ENCODE measurements at regions not wholly inside any gene's neighbourhood (a gene's known extent, or its start where the extent isn't known, plus 50 kb on each side); places are given as distances from the start of the nearest gene placed in this dataset.

DNA sequence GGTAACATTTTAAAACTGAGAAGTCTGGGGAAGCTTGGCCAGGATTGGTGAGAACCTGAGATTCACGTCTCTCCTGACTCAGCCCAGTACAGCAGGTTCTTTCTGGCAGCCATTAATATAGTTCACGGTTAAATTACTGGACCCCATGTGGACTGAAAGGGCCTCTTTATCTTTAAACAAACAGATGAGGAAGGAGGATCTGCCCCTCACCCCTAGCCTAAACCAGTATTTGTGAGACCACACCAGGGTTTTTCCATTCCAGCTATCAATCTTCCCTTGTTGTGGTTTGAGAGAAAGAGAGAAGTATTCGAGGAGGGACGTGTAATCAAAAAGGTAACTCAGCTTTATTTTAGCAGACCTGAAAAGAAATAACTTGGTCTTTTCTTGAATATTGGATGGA is 137.1 kb downstream of the PROX1 start:
- no peak for TF ChIP-seq POLR2A (IDR thresholded peaks at IDR 0.05)
- no peak for TF ChIP-seq CTCF (IDR thresholded peaks at IDR 0.05)
- Histone ChIP-seq H3K27ac (no peak overlapping the region), H3K4me1 (no peaks in the 10 kb centered on the region), H3K9me3 (no peaks in the 10 kb centered on the region), H3K4me3 (no peak overlapping the region), H3K36me3 (no peaks in the 10 kb centered on the region), H3K27me3 (no peaks in the 10 kb centered on the region)
- DNase-seq: no peak

- no peaks in the 10 kb centered on the region for H3K27me3 ChIP-seq
- H3K4me1 ChIP-seq: no peaks in the 10 kb centered on the region
- no peak overlapping the region for H3K4me3 ChIP-seq
- no peak for DNase-seq
- no peaks in the 10 kb centered on the region for H3K9me3 ChIP-seq
- no peak overlapping the region for H3K27ac ChIP-seq
- no peaks in the 10 kb centered on the region for H3K36me3 ChIP-seq
- TF ChIP-seq POLR2A (IDR thresholded peaks at IDR 0.05) (no peak), CTCF (IDR thresholded peaks at IDR 0.05) (no peak)
Measured at GRCh38 chr1:214125819-214126218, 138.0 kb downstream of the PROX1 start.

- Histone ChIP-seq H3K27ac (no peak overlapping the region), H3K36me3 (no peaks in the 10 kb centered on the region), H3K9me3 (no peaks in the 10 kb centered on the region), H3K4me3 (no peak overlapping the region), H3K4me1 (no peaks in the 10 kb centered on the region), H3K27me3 (no peaks in the 10 kb centered on the region)
- DNase-seq: no peak
- TF ChIP-seq POLR2A (IDR thresholded peaks at IDR 0.05) (no peak), CTCF (IDR thresholded peaks at IDR 0.05) (no peak)
Measured at GRCh38 chr1:214126697-214127146, 138.9 kb downstream of the PROX1 start.

DNA sequence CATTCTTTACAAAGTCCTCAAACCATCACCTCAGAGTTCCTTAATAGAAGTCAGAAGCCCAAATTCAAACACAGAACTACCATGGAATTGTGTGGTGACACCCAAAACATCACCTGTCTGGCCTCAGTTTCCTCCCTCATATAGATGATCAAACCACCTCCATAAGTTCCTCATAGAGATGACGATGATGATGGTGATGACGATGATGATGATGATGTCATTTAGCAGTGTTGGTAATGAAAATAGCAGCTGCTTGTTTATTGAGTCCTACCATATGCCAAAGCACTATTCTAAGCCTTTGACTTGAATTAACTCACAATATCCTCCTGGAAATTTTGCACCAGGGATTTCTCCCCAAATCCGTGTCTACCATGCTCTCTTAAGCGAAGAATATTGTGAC is 139.9 kb downstream of the PROX1 start:
- TF ChIP-seq CTCF (IDR thresholded peaks at IDR 0.05) (no peak), POLR2A (IDR thresholded peaks at IDR 0.05) (no peak)
- no peaks in the 10 kb centered on the region for H3K36me3 ChIP-seq
- no peak overlapping the region for H3K27ac ChIP-seq
- H3K4me1 ChIP-seq: no peaks in the 10 kb centered on the region
- H3K9me3 ChIP-seq: no peaks in the 10 kb centered on the region
- H3K4me3 ChIP-seq: no peak overlapping the region
- DNase-seq: no peak
- no peaks in the 10 kb centered on the region for H3K27me3 ChIP-seq

- TF ChIP-seq CTCF (IDR thresholded peaks at IDR 0.05) (no peak), POLR2A (IDR thresholded peaks at IDR 0.05) (no peak)
- H3K4me1 ChIP-seq: no peaks in the 10 kb centered on the region
- no peaks in the 10 kb centered on the region for H3K27me3 ChIP-seq
- no peak overlapping the region for H3K27ac ChIP-seq
- H3K36me3 ChIP-seq: no peaks in the 10 kb centered on the region
- H3K9me3 ChIP-seq: no peaks in the 10 kb centered on the region
- DNase-seq: no peak
- H3K4me3 ChIP-seq: no peak overlapping the region
Measured at GRCh38 chr1:214135886-214136285, 145.1 kb upstream of the SMYD2 start.

DNA sequence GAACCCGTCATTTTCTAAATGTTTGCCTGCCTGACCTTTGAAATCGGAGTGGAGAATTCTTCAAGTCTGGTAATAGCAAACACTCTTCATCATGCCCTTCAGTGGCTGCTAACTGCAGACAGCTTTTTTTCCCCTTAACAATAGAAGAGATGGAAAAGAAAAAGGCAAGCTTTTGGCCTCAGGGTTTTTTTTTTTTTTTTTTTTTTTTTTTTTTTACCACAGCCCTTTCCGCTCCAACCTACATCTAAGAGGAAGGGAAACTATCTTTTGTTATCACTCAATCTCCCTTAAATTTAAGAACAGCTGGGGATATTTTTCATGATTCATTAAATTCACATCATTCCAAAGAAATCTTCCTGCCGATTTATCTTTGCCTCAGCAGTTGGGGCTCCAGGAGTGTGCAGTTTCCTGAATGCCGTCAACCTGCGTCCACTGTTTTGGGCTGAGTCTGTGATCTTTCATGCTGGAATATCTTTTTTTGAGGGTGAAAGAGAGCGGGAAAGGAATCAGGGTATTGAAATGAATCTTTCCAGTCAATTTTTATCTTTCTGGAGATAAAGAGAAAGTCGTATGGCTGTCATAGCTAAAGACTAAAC is 144.5 kb upstream of the SMYD2 start:
- H3K4me3 ChIP-seq: no peak overlapping the region
- H3K36me3 ChIP-seq: no peaks in the 10 kb centered on the region
- H3K9me3 ChIP-seq: no peaks in the 10 kb centered on the region
- H3K27ac ChIP-seq: no peak overlapping the region
- no peaks in the 10 kb centered on the region for H3K27me3 ChIP-seq
- TF ChIP-seq POLR2A (IDR thresholded peaks at IDR 0.05): no peak
- no peak for TF ChIP-seq CTCF (IDR thresholded peaks at IDR 0.05)
- DNase-seq: no peak
- H3K4me1 ChIP-seq: no peaks in the 10 kb centered on the region

All from Peyer's patch (tissue), 4 donors.